ENCODE measurements at regions not wholly inside any gene's neighbourhood (a gene's known extent, or its start where the extent isn't known, plus 50 kb on each side); places are given as distances from the start of the nearest gene placed in this dataset.

DNA sequence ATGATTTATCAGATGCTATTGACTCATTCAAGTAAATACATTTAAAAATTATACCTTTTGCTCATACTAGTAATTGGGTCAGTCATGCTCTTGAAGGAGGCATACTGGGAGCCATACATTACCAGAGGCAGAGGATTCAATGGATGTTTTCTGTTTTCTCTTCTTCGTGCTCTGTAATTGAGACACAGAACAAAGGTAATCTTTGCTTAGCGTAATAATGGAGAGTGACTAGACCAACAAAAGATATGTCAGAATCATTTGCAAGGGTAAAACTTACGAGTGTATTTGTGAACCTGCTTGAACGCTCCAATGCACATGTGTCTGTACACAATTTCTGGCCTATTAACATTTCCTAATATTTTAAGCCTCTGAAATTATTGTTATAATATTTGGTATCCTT is 296.4 kb downstream of the FOXG1 start:
- Mint-ChIP-seq H3K27me3 (ENCODE audit: insufficient read depth, unreplicated experiment) (peaks cover 94% of the 10 kb centered on the region), H3K27ac (ENCODE audit: low read depth, unreplicated experiment) (no peak overlapping the region), H3K9me3 (ENCODE audit: unreplicated experiment) (no peaks in the 10 kb centered on the region), H3K4me3 (ENCODE audit: unreplicated experiment) (no peak overlapping the region), H3K36me3 (ENCODE audit: insufficient read depth, unreplicated experiment) (no peaks in the 10 kb centered on the region), H3K4me1 (ENCODE audit: insufficient read depth, unreplicated experiment) (no peaks in the 10 kb centered on the region)
- TF ChIP-seq CTCF (IDR thresholded peaks at IDR 0.05; ENCODE audit: unreplicated experiment), result no peak
- intact Hi-C loops (cut with micrococcal nuclease), result no loop called here
- BruUV-seq (replicated peaks), result no TSS peak
- DNase-seq (ENCODE audit: unreplicated experiment), result no peak
- POLR2A ChIA-PET, result no interaction called here
- CTCF ChIA-PET, result no interaction called here

GRCh38 chr14:29064305-29064900 is 297.8 kb downstream of the FOXG1 start:
- H3K4me3 Mint-ChIP-seq (ENCODE audit: unreplicated experiment), result no peak overlapping the region
- H3K27me3 Mint-ChIP-seq (ENCODE audit: insufficient read depth, unreplicated experiment), result peaks cover 95% of the 10 kb centered on the region
- no TSS peak for BruUV-seq (replicated peaks)
- no peak overlapping the region for H3K27ac Mint-ChIP-seq (ENCODE audit: low read depth, unreplicated experiment)
- peaks cover 2% of the 10 kb centered on the region for H3K36me3 Mint-ChIP-seq (ENCODE audit: insufficient read depth, unreplicated experiment)
- POLR2A ChIA-PET, result no interaction called here
- no peaks in the 10 kb centered on the region for H3K4me1 Mint-ChIP-seq (ENCODE audit: insufficient read depth, unreplicated experiment)
- no peak for TF ChIP-seq CTCF (IDR thresholded peaks at IDR 0.05; ENCODE audit: unreplicated experiment)
- H3K9me3 Mint-ChIP-seq (ENCODE audit: unreplicated experiment), result no peaks in the 10 kb centered on the region
- no peak for DNase-seq (ENCODE audit: unreplicated experiment)
- intact Hi-C loops (cut with micrococcal nuclease), result no loop called here
- CTCF ChIA-PET, result interaction anchor here (0.6 kb wide), 1 partner anchor 113 kb away, joined by 3 read pairs; no protein-coding TSS in a partner anchor

- no peak for DNase-seq (ENCODE audit: unreplicated experiment)
- H3K4me1 Mint-ChIP-seq (ENCODE audit: insufficient read depth, unreplicated experiment), result no peaks in the 10 kb centered on the region
- H3K9me3 Mint-ChIP-seq (ENCODE audit: unreplicated experiment), result no peaks in the 10 kb centered on the region
- H3K36me3 Mint-ChIP-seq (ENCODE audit: insufficient read depth, unreplicated experiment), result peaks cover 6% of the 10 kb centered on the region
- H3K27me3 Mint-ChIP-seq (ENCODE audit: insufficient read depth, unreplicated experiment), result peaks cover 83% of the 10 kb centered on the region
- no peak for TF ChIP-seq CTCF (IDR thresholded peaks at IDR 0.05; ENCODE audit: unreplicated experiment)
- no peak overlapping the region for H3K27ac Mint-ChIP-seq (ENCODE audit: low read depth, unreplicated experiment)
- no peak overlapping the region for H3K4me3 Mint-ChIP-seq (ENCODE audit: unreplicated experiment)
- intact Hi-C loops (cut with micrococcal nuclease), result no loop called here
- ChIA-PET CTCF (no interaction called here), POLR2A (no interaction called here)
- no TSS peak for BruUV-seq (replicated peaks)
These were observed 302.6 kb downstream of the FOXG1 start for GRCh38 chr14:29069228-29069627.

- BruUV-seq (replicated peaks), result no TSS peak
- peaks cover 72% of the 10 kb centered on the region for H3K27me3 Mint-ChIP-seq (ENCODE audit: insufficient read depth, unreplicated experiment)
- H3K4me3 Mint-ChIP-seq (ENCODE audit: unreplicated experiment), result no peak overlapping the region
- intact Hi-C loops (cut with micrococcal nuclease), result no loop called here
- H3K27ac Mint-ChIP-seq (ENCODE audit: low read depth, unreplicated experiment), result no peak overlapping the region
- DNase-seq (ENCODE audit: unreplicated experiment), result no peak
- no peak for TF ChIP-seq CTCF (IDR thresholded peaks at IDR 0.05; ENCODE audit: unreplicated experiment)
- ChIA-PET POLR2A (no interaction called here), CTCF (no interaction called here)
- no peaks in the 10 kb centered on the region for H3K4me1 Mint-ChIP-seq (ENCODE audit: insufficient read depth, unreplicated experiment)
- no peaks in the 10 kb centered on the region for H3K36me3 Mint-ChIP-seq (ENCODE audit: insufficient read depth, unreplicated experiment)
- no peaks in the 10 kb centered on the region for H3K9me3 Mint-ChIP-seq (ENCODE audit: unreplicated experiment)
These were observed 309.2 kb downstream of the FOXG1 start for GRCh38 chr14:29075761-29076160.
